ENCODE measurements at regions not wholly inside any gene's neighbourhood (a gene's known extent, or its start where the extent isn't known, plus 50 kb on each side); places are given as distances from the start of the nearest gene placed in this dataset.

- Histone ChIP-seq H3K4ac (replicated peaks; ENCODE audit: insufficient read length, low read depth, low read length) (no peak overlapping the region), H3K23ac (ENCODE audit: insufficient read length) (no peak overlapping the region), H2BK15ac (ENCODE audit: low read length) (no peak overlapping the region), H3K27me3 (replicated peaks in 1 of 4; ENCODE audit: control insufficient read depth in 3 of 4, extremely low read depth in 1 of 4, insufficient read depth in 3 of 4, low read length in 3 of 4) (no peaks in the 10 kb centered on the region), H4K8ac (ENCODE audit: extremely low read depth, insufficient read depth, low read length) (no peak overlapping the region), H3K4me1 (replicated peaks in 1 of 4; ENCODE audit: control insufficient read depth in 3 of 4, insufficient read depth in 4 of 4, low read length in 3 of 4) (no peaks in the 10 kb centered on the region), H2BK20ac (ENCODE audit: low read length) (no peak overlapping the region), H3K79me1 (ENCODE audit: low read depth, low read length) (no peaks in the 10 kb centered on the region), H3K14ac (ENCODE audit: insufficient read length) (no peak overlapping the region), H3K18ac (ENCODE audit: extremely low read depth, low read length) (no peak overlapping the region), H2BK12ac (ENCODE audit: low read depth, low read length) (no peak overlapping the region), H3K56ac (replicated peaks; ENCODE audit: insufficient read length, low read depth, low read length) (no peak overlapping the region), H2BK5ac (ENCODE audit: low read depth, low read length) (no peak overlapping the region), H2AK5ac (ENCODE audit: low read depth, low read length) (no peak overlapping the region), H3K36me3 (ENCODE audit: control insufficient read depth in 2 of 4, insufficient read depth in 4 of 4, low read length in 3 of 4) (no peaks in the 10 kb centered on the region; a peak in 1 of 8 replicates), H3K79me2 (ENCODE audit: control insufficient read depth in 1 of 2, insufficient read depth in 2 of 2, low read length in 2 of 2) (no peaks in the 10 kb centered on the region), H4K5ac (ENCODE audit: insufficient read length, low read depth, low read length) (no peak overlapping the region), H2AFZ (ENCODE audit: low read length) (no peak overlapping the region), H4K20me1 (replicated peaks in 1 of 2; ENCODE audit: control insufficient read depth in 1 of 2, insufficient read depth in 2 of 2, low read length in 2 of 2) (peaks cover 0 to 6% of the 10 kb centered on the region in 2 experiments), H3K4me2 (ENCODE audit: insufficient read depth in 1 of 2, low read depth in 2 of 2, low read length in 2 of 2) (no peak overlapping the region), H2BK120ac (replicated peaks; ENCODE audit: low read depth, low read length) (no peak overlapping the region), H3K27ac (ENCODE audit: low read depth, low read length) (no peak overlapping the region), H3K9ac (replicated peaks in 1 of 4; ENCODE audit: extremely low read depth in 1 of 4, low read depth in 3 of 4, low read length in 3 of 4) (no peak overlapping the region), H3K4me3 (ENCODE audit: extremely low read depth in 1 of 4, insufficient read depth in 2 of 4, low read depth in 3 of 4, low read length in 4 of 4) (no peak overlapping the region), H4K91ac (replicated peaks; ENCODE audit: insufficient read length, low read length) (no peak overlapping the region), H3K9me3 (ENCODE audit: insufficient read depth in 2 of 2, low read depth in 1 of 2, low read length in 1 of 2) (peaks cover 29 to 49% of the 10 kb centered on the region in 2 experiments), H3K23me2 (ENCODE audit: low read depth, low read length) (peaks cover 13% of the 10 kb centered on the region; the same call in 1 of the 2 replicates)
- no peak for FAIRE-seq
- DNase-seq (ENCODE audit: low read depth in 1 of 2, low spot score in 2 of 2), result no peak
- ChIA-PET POLR2A (ENCODE audit: partially characterized antibody) (no interaction called here), CTCF (ENCODE audit: partially characterized antibody) (no interaction called here)
- 90% methylated on average over 2 of the region's 2 CpGs; no CpG with 5 or more reads in 1 of the 2 experiments for WGBS, 2 experiments (ENCODE audit: extremely low coverage in 1 of 2, insufficient coverage in 1 of 2, insufficient read length in 1 of 2, insufficient replicate concordance in 2 of 2, low coverage in 1 of 2, low lambda C conversion rate in 2 of 2, missing lambda C conversion rate in 1 of 2)
- no peak for TF ChIP-seq RAD21 (IDR thresholded peaks at IDR 0.05 in 1 of 2, conservative IDR thresholded peaks at IDR 0.05 in 1 of 2; ENCODE audit: low read depth in 2 of 2, low read length in 2 of 2)
- TF ChIP-seq, protein P1, sequence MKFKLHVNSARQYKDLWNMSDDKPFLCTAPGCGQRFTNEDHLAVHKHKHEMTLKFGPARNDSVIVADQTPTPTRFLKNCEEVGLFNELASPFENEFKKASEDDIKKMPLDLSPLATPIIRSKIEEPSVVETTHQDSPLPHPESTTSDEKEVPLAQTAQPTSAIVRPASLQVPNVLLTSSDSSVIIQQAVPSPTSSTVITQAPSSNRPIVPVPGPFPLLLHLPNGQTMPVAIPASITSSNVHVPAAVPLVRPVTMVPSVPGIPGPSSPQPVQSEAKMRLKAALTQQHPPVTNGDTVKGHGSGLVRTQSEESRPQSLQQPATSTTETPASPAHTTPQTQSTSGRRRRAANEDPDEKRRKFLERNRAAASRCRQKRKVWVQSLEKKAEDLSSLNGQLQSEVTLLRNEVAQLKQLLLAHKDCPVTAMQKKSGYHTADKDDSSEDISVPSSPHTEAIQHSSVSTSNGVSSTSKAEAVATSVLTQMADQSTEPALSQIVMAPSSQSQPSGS (IDR thresholded peaks at IDR 0.05; ENCODE audit: low read length), result no peak
- TF ChIP-seq, protein P2, sequence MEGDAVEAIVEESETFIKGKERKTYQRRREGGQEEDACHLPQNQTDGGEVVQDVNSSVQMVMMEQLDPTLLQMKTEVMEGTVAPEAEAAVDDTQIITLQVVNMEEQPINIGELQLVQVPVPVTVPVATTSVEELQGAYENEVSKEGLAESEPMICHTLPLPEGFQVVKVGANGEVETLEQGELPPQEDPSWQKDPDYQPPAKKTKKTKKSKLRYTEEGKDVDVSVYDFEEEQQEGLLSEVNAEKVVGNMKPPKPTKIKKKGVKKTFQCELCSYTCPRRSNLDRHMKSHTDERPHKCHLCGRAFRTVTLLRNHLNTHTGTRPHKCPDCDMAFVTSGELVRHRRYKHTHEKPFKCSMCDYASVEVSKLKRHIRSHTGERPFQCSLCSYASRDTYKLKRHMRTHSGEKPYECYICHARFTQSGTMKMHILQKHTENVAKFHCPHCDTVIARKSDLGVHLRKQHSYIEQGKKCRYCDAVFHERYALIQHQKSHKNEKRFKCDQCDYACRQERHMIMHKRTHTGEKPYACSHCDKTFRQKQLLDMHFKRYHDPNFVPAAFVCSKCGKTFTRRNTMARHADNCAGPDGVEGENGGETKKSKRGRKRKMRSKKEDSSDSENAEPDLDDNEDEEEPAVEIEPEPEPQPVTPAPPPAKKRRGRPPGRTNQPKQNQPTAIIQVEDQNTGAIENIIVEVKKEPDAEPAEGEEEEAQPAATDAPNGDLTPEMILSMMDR (IDR thresholded peaks at IDR 0.05; ENCODE audit: control extremely low read depth in 1 of 3, insufficient read depth in 1 of 3, low read depth in 1 of 3, low read length in 3 of 3), result no peak
- TF ChIP-seq POU5F1 (IDR thresholded peaks at IDR 0.05; ENCODE audit: low read depth, low read length), result no peak
- no peak for TF ChIP-seq YY1 (IDR thresholded peaks at IDR 0.05; ENCODE audit: low read depth, low read length)
- no peak for TF ChIP-seq ATF3 (IDR thresholded peaks at IDR 0.05; ENCODE audit: insufficient read depth, low read depth, low read length)
- TF ChIP-seq SP2 (IDR thresholded peaks at IDR 0.05; ENCODE audit: low read length), result no peak
Measured at GRCh38 chr14:105694961-105695360, 168.6 kb downstream of the TMEM121 start.

All from H1 (cell line).